Lower lobe of right lung (tissue), 2 donors: ENCODE measurements at regions not wholly inside any gene's neighbourhood (a gene's known extent, or its start where the extent isn't known, plus 50 kb on each side); places are given as distances from the start of the nearest gene placed in this dataset.

Source experiments
- ATAC-seq, 2 donors: fragments of 200-7000 bp; cut with Tn5 transposase; one replicate each; pipeline ENCODE4 v1.9.1; 2020 to 2022; ENCODE audit warnings: mild to moderate bottlenecking in 2 of 2, moderate library complexity in 2 of 2
- DNase-seq: peaks from one replicate; pipeline ENCODE4 v3.0.0-alpha.2; 2020
- H3K27ac ChIP-seq: fragments of 200-600 bp; one replicate; pipeline ENCODE4 v1.8.0; 2022
- H3K27me3 ChIP-seq: fragments of 200-600 bp; one replicate; pipeline ENCODE4 v1.8.0; 2022; ENCODE audit warnings: low read depth
- H3K36me3 ChIP-seq: fragments of 200-600 bp; one replicate; pipeline ENCODE4 v1.8.0; 2022; ENCODE audit warnings: mild to moderate bottlenecking
- H3K4me1 ChIP-seq: fragments of 200-600 bp; one replicate; pipeline ENCODE4 v1.8.0; 2022
- H3K4me3 ChIP-seq: fragments of 200-600 bp; one replicate; pipeline ENCODE4 v1.8.0; 2022; ENCODE audit warnings: mild to moderate bottlenecking
- H3K9me3 ChIP-seq: fragments of 200-600 bp; one replicate; pipeline ENCODE4 v1.8.0; 2022
- CTCF ChIP-seq: fragments of 200-600 bp; IDR thresholded peaks from one replicate; pipeline ENCODE4 v1.8.0; 2022; ENCODE audit warnings: antibody characterized with exemption, mild to moderate bottlenecking
- intact Hi-C: fragments of 100-400 bp; cut with DNase I; formaldehyde crosslinking; loops from one replicate; pipeline ENCODE4 v1.11.0; 2022
- donor health status: DM: no; HTN: yes; CAD: no; lungs with severe emphysema.

DNA sequence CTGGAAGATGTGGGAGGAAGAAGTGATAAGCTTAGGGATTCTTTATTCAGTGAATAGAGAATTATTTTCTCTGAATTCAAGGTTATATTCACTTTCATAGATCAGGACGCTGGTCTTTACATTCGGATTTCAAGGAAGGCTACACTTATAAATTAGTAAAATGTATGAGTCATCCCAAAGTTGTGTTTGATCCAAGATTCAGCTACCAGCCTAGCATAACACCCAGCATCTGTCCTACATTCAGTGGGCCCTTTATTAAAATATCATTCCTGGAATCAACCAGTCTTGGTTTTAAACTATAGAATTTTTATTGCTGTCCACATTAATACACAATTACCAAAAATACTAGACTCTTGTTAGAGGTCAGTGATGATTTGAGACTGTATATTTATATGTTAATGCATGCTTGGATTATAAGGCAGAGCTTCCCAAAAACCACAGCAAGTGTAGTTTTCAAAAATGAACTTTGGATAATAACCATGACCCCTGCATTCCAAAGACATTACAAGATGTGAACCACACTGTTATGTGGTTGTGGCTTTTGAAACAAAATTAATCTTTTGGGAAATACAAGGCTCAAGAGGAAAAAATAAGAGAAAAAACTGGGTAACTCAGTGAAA, 210.7 kb upstream of the CNR1 start:
- DNase-seq = no peak
- intact Hi-C loops = no loop called here
- no peak overlapping the region for H3K4me3 ChIP-seq
- H3K36me3 ChIP-seq = no peaks in the 10 kb centered on the region
- no peaks in the 10 kb centered on the region for H3K9me3 ChIP-seq
- peaks cover 22% of the 10 kb centered on the region for H3K4me1 ChIP-seq
- ATAC-seq = no peak
- H3K27me3 ChIP-seq = no peaks in the 10 kb centered on the region
- no peak overlapping the region for H3K27ac ChIP-seq
- no peak for TF ChIP-seq CTCF

DNA sequence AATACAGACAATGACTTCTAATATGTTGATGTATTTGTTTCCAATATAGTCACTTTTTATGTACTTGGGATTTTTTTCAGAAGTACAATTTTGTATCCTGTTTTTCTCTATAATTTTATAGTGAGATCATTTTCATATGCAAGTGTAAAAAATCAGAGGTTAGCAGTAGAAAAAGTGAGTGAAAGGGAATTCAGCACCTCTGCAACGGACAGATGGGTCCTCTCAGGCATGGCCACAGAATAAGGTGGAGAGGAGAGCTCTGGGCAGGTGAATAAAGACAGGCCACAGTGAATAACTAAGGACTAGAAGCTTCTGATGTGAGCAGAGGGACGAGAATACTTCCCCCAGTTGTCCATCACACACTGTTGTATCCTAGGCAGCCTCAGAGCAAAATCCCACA, 210.1 kb upstream of the CNR1 start:
- DNase-seq (no peak), ATAC-seq (no peak)
- intact Hi-C loops = no loop called here
- Histone ChIP-seq H3K36me3 (no peaks in the 10 kb centered on the region), H3K27ac (no peak overlapping the region), H3K27me3 (no peaks in the 10 kb centered on the region), H3K4me1 (peaks cover 22% of the 10 kb centered on the region), H3K4me3 (no peak overlapping the region), H3K9me3 (no peaks in the 10 kb centered on the region)
- TF ChIP-seq CTCF = no peak

DNA sequence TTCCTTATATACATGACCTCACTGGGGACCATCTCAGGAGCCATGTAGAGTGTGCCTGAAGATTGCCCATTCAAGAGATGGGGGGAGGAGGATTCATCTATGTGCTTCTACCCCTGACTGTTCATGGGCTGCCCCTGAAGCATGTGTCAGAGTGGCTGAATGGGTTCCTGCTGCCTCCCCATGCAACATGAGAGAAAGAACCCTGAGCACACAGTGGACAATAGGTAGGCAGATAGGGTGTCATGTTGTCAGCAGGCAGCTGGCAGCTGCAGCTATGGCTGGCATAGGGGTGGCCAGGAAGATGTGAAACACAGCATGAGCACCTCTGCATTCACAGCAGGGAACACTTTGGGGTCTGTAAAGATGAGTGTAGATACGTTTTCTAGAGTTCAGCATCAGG, 208.4 kb upstream of the CNR1 start:
- intact Hi-C loops = no loop called here
- Histone ChIP-seq H3K27ac (no peak overlapping the region), H3K9me3 (no peaks in the 10 kb centered on the region), H3K4me1 (peaks cover 8% of the 10 kb centered on the region), H3K4me3 (no peak overlapping the region), H3K36me3 (no peaks in the 10 kb centered on the region), H3K27me3 (no peaks in the 10 kb centered on the region)
- no peak for TF ChIP-seq CTCF
- no peak for DNase-seq
- no peak for ATAC-seq

DNA sequence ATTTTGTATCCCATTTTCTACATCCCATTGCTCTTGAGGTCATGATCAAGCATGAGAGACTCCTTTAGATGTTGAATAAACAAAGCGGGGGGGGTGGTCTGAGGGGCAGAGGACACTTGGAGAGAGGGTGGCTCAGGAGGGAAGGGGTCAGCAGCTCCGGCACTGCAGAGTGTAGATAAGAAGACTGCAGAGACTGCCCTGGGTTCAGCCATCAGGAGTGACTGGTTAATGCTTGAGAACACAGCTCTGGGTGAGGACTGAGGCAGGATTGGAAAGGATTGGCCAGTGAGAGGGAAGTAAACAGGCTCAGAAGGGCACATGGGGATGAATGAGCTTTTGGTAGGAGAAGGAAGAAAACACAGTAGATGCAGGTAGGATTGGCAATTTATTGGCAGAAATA, 205.3 kb upstream of the CNR1 start:
- DNase-seq = no peak
- peaks cover 3% of the 10 kb centered on the region for H3K4me1 ChIP-seq
- H3K27me3 ChIP-seq = no peaks in the 10 kb centered on the region
- ATAC-seq = no peak
- H3K4me3 ChIP-seq = no peak overlapping the region
- H3K27ac ChIP-seq = no peak overlapping the region
- no peak for TF ChIP-seq CTCF
- intact Hi-C loops = no loop called here
- no peaks in the 10 kb centered on the region for H3K36me3 ChIP-seq
- no peaks in the 10 kb centered on the region for H3K9me3 ChIP-seq

DNA sequence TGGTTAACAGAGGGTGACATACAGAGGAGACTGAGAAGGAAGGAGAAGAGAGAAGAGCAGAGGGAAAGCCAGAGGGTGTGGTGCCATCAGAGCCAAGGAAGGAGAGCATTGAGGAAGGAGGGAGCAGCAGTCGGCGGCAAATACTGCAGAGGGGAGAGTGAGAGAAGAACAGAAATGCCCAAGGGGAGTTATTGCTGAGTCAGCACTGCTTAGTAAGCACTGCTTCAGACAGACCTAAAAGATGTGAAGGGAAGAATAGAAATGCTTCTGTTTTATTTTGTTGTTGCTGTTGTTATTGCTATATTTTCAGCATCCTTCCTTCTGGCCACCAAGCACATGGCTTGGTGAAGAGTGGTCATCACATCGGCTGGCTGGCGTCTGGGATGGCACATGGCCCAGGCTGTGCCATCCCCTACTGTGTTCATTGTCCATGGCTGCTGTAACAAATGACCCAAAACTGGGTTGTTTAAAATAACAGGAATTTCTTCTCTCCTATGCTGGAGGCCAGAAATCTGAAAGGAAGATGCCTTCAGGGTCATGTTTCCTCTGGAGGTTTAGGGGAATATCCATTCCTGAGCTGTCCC, 204.1 kb upstream of the CNR1 start:
- no peak for ATAC-seq

More for the DNA sequence above, 204.1 kb upstream of the CNR1 start:
- no peaks in the 10 kb centered on the region for H3K36me3 ChIP-seq
- intact Hi-C loops = no loop called here
- DNase-seq = no peak
- H3K27ac ChIP-seq = no peak overlapping the region
- H3K4me1 ChIP-seq = no peaks in the 10 kb centered on the region
- no peaks in the 10 kb centered on the region for H3K9me3 ChIP-seq
- H3K27me3 ChIP-seq = no peaks in the 10 kb centered on the region
- no peak overlapping the region for H3K4me3 ChIP-seq
- TF ChIP-seq CTCF = no peak
